Astrocyte of the cerebellum (primary cell): ENCODE measurements at regions not wholly inside any gene's neighbourhood (a gene's known extent, or its start where the extent isn't known, plus 50 kb on each side); places are given as distances from the start of the nearest gene placed in this dataset.

Source experiments
- DNase-seq: peaks from one replicate; pipeline ENCODE4 v3.0.0-alpha.2; 2011; ENCODE audit warnings: low read depth
- H3K4me3 ChIP-seq: 2 replicates; pipeline ENCODE4 v1.5.1; 2011; ENCODE audit warnings: mild to moderate bottlenecking, low read depth, low read length, moderate library complexity
- CTCF ChIP-seq: IDR thresholded peaks from 2 replicates; pipeline ENCODE4 v1.5.1; 2012; ENCODE audit warnings: low read length, low read depth, moderate library complexity, mild to moderate bottlenecking; ENCODE audit errors: missing control alignments
- in situ Hi-C: cut with HindIII; loops from 2 replicates; pipeline ENCODE4 v1.10.0; 2017; ENCODE audit warnings: low sequenced_read_pairs

GRCh38 chr10:131474416-131474815 is 162.9 kb upstream of the TCERG1L start:
- no peak for TF ChIP-seq CTCF
- in situ Hi-C loops: no loop called here
- H3K4me3 ChIP-seq: no peak overlapping the region
- DNase-seq: no peak

DNA sequence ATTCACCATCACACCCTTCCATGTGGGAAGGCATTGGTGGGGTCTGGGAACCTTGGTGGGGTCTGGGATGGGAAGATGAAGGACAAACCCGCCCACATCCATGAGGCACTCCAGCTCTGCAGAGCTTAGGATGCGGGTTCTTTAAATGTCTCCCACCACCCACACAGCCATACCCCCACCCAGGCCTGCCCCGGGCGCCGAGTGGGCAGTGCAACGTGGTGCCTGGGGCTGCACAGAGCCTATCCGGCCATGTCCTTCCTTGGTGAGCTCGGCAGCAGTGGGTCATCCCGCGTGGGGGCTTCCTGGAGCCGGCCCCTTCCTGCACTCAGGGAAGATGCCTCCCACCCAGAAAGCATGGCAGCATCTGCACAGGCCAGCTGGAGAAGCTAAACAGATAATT is 163.5 kb upstream of the TCERG1L start:
- TF ChIP-seq CTCF: no peak
- no peak for DNase-seq
- H3K4me3 ChIP-seq: no peak overlapping the region
- in situ Hi-C loops: no loop called here

DNA sequence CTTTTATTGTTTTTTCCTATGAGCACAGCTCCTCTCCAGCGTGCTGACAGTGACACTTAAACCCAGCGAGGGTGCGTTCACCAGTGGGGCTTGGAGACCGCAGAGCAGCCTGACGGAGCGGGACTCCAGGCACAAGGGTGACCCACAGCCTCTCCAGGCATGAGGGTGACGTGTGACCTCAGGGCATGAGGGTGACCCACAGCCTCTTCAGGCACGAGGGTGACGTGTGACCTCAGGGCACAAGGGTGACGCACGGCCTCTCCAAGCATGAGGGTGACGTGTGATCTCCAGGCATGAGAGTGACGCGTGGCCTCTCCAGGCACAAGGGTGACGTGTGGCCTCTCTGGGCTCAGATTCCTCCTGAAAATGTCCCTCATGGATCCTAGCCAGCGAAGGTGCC is 164.3 kb upstream of the TCERG1L start:
- no peak for DNase-seq
- H3K4me3 ChIP-seq: no peak overlapping the region
- in situ Hi-C loops: no loop called here
- TF ChIP-seq CTCF: no peak

GRCh38 chr10:131477457-131478121 is 166.1 kb upstream of the TCERG1L start:
- no peak for DNase-seq
- in situ Hi-C loops: no loop called here
- no peak for TF ChIP-seq CTCF
- H3K4me3 ChIP-seq: no peak overlapping the region

GRCh38 chr10:131478377-131478989 is 167.0 kb upstream of the TCERG1L start:
- H3K4me3 ChIP-seq: no peak overlapping the region
- no peak for TF ChIP-seq CTCF
- in situ Hi-C loops: no loop called here
- no peak for DNase-seq

DNA sequence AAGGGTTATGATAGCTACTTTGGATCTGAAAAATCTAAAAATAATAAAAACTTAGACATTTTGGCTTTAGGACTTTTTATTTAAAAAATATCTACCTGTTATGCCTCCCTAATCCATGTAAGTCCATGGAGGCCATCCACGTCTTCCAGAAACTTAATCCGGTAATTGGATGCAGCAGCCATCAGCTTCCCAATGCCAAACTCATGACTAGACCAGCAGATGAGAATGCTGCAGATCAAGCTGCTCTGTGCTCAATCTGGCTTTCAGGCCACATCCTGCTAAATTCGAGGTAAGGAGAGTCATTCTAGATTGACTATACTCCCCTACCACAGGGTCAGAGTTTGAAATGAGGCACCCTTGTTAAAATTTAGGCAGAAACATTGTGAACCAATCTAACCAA is 168.5 kb upstream of the TCERG1L start:
- in situ Hi-C loops: no loop called here
- no peak overlapping the region for H3K4me3 ChIP-seq
- TF ChIP-seq CTCF: no peak
- no peak for DNase-seq

DNA sequence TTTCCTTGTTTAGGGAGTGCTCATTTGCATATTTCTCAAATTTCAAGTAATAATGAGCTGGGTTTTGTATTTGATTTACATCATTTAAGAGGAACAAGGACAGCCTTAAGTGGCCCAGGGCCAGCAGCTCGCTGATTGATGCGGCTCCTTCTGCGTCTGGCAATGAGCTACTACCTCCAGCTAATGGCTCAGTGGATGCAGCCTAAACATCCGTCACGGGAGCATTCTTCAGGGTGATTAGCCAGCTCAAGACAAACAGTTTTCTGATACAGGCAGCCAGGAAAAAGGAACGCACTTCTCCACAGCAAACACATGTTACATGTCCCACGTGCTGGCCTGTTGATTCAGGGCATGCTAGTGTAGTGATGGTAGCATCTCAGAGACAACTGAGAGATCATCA is 169.3 kb upstream of the TCERG1L start:
- in situ Hi-C loops: no loop called here
- DNase-seq: no peak
- no peak for TF ChIP-seq CTCF

More for the DNA sequence above, 169.3 kb upstream of the TCERG1L start:
- no peak overlapping the region for H3K4me3 ChIP-seq
